ENCODE measurements at regions not wholly inside any gene's neighbourhood (a gene's known extent, or its start where the extent isn't known, plus 50 kb on each side); places are given as distances from the start of the nearest gene placed in this dataset.

- no peak overlapping the region for H3K27ac ChIP-seq (ENCODE audit: extremely low read length, insufficient read depth, low read length)
- no peaks in the 10 kb centered on the region for H3K79me2 ChIP-seq (ENCODE audit: insufficient read depth, low read length)
- WGBS (ENCODE audit: low lambda C conversion rate) = 15% methylated on average over 3 of the region's 3 CpGs
- H3K4me3 ChIP-seq (replicated peaks in 1 of 3; ENCODE audit: insufficient read depth in 1 of 3, low read depth in 2 of 3, low read length in 3 of 3) = no peak overlapping the region
- no peaks in the 10 kb centered on the region for H3K27me3 ChIP-seq (ENCODE audit: control insufficient read depth in 1 of 2, insufficient read depth in 2 of 2, low read length in 2 of 2)
- ChIA-PET CTCF (ENCODE audit: low intra/inter-chr PET ratio, low total read pairs) (no interaction called here), POLR2A (no interaction called here)
- no peak for TF ChIP-seq ELF4 (CRISPR knock-in tag; IDR thresholded peaks at IDR 0.05; ENCODE audit: borderline replicate concordance)
- no peak for TF ChIP-seq ZIK1 (CRISPR knock-in tag; IDR thresholded peaks at IDR 0.05; ENCODE audit: borderline replicate concordance, low read depth)
- no peak for TF ChIP-seq EP300 (IDR thresholded peaks at IDR 0.05; ENCODE audit: low read depth in 2 of 2, low read length in 2 of 2)
- TF ChIP-seq EP300 (CRISPR knock-in tag; IDR thresholded peaks at IDR 0.05; ENCODE audit: borderline replicate concordance) = no peak
- TF ChIP-seq ZNF792 (CRISPR knock-in tag; IDR thresholded peaks at IDR 0.05) = no peak
- TF ChIP-seq FOXJ3 (CRISPR knock-in tag; IDR thresholded peaks at IDR 0.05; ENCODE audit: borderline replicate concordance) = no peak
- TF ChIP-seq, protein P1, sequence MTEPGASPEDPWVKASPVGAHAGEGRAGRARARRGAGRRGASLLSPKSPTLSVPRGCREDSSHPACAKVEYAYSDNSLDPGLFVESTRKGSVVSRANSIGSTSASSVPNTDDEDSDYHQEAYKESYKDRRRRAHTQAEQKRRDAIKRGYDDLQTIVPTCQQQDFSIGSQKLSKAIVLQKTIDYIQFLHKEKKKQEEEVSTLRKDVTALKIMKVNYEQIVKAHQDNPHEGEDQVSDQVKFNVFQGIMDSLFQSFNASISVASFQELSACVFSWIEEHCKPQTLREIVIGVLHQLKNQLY (CRISPR knock-in tag; IDR thresholded peaks at IDR 0.05) = no peak
- no peak for TF ChIP-seq REL (CRISPR knock-in tag; conservative IDR thresholded peaks at IDR 0.05)
- no peak for TF ChIP-seq ZNF724P (CRISPR knock-in tag; IDR thresholded peaks at IDR 0.05; ENCODE audit: borderline replicate concordance)
- TF ChIP-seq ZNF10 (CRISPR knock-in tag; IDR thresholded peaks at IDR 0.05; ENCODE audit: borderline replicate concordance, low read depth) = no peak
- TF ChIP-seq IRX3 (CRISPR knock-in tag; IDR thresholded peaks at IDR 0.05; ENCODE audit: borderline replicate concordance, low read depth) = no peak
- no peak for TF ChIP-seq ZGPAT (CRISPR knock-in tag; IDR thresholded peaks at IDR 0.05)
- no peak for TF ChIP-seq STAG1 (CRISPR knock-in tag; IDR thresholded peaks at IDR 0.05)
- TF ChIP-seq, protein P2, sequence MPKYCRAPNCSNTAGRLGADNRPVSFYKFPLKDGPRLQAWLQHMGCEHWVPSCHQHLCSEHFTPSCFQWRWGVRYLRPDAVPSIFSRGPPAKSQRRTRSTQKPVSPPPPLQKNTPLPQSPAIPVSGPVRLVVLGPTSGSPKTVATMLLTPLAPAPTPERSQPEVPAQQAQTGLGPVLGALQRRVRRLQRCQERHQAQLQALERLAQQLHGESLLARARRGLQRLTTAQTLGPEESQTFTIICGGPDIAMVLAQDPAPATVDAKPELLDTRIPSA (CRISPR knock-in tag; IDR thresholded peaks at IDR 0.05; ENCODE audit: borderline replicate concordance) = no peak
- TF ChIP-seq ZNF207 (IDR thresholded peaks at IDR 0.05; ENCODE audit: borderline replicate concordance) = no peak
- no peak for TF ChIP-seq ZNF580 (CRISPR knock-in tag; IDR thresholded peaks at IDR 0.05; ENCODE audit: borderline replicate concordance, low read depth)
- TF ChIP-seq ZNF260 (CRISPR knock-in tag; IDR thresholded peaks at IDR 0.05; ENCODE audit: borderline replicate concordance, low read depth) = no peak
- TF ChIP-seq ZNF777 (CRISPR knock-in tag; IDR thresholded peaks at IDR 0.05) = no peak
- no peak for TF ChIP-seq JUNB (CRISPR knock-in tag; IDR thresholded peaks at IDR 0.05; ENCODE audit: borderline replicate concordance)
- TF ChIP-seq TFAP4 (IDR thresholded peaks at IDR 0.05; ENCODE audit: borderline replicate concordance, low read depth) = no peak
- no peak for TF ChIP-seq SP1 (IDR thresholded peaks at IDR 0.05)
- no peak for TF ChIP-seq SP1 (CRISPR knock-in tag; IDR thresholded peaks at IDR 0.05)
- H3K9ac ChIP-seq (ENCODE audit: insufficient read depth, low read depth, low read length) = no peak overlapping the region
- intact Hi-C loops (cut with micrococcal nuclease; ENCODE audit: unreplicated experiment) (no loop called here), in situ Hi-C loops (cut with HindIII; ENCODE audit: extremely low pct_ligation_motif_present, low pct_unique_long_range_greater_than_20kb) (no loop called here)
- no peak overlapping the region for H3K4me2 ChIP-seq (ENCODE audit: low read depth, low read length)
- H4K20me1 ChIP-seq (ENCODE audit: insufficient read depth, low read length) = no peaks in the 10 kb centered on the region
- no peaks in the 10 kb centered on the region for H3K9me3 ChIP-seq (ENCODE audit: low read length)
- H3K36me3 ChIP-seq (replicated peaks in 1 of 2; ENCODE audit: control insufficient read depth in 1 of 2, insufficient read depth in 2 of 2, low read length in 2 of 2) = no peaks in the 10 kb centered on the region
- no TSS peak for BruUV-seq (replicated peaks)
- ATAC-seq (no peak), FAIRE-seq (no peak), DNase-seq (ENCODE audit: low spot score) (no peak)
- no peak overlapping the region for H2AFZ ChIP-seq (ENCODE audit: low read length)
- no peaks in the 10 kb centered on the region for H3K4me1 ChIP-seq (ENCODE audit: insufficient read depth, low read length)
Measured at GRCh38 chr10:61343796-61344195, 109.4 kb downstream of the TMEM26 start.
